HEK293T (cell line): ENCODE measurements at regions not wholly inside any gene's neighbourhood (a gene's known extent, or its start where the extent isn't known, plus 50 kb on each side); places are given as distances from the start of the nearest gene placed in this dataset.

Source experiments
- CTCF ChIA-PET: fragments of 350-600 bp; formaldehyde crosslinking; extraction: SDS; loops from one replicate; lab custom pipeline; 2021; ENCODE audit warnings: antibody characterized with exemption, inconsistent platforms; lab: Yijun Ruan, JAX
- POLR2A ChIA-PET: fragments of 350-600 bp; formaldehyde crosslinking; extraction: SDS; loops from one replicate; lab custom pipeline; 2020; ENCODE audit warnings: antibody characterized with exemption, inconsistent platforms; lab: Yijun Ruan, JAX
- DNase-seq: peaks from one replicate; pipeline ENCODE4 v3.0.0; 2012; ENCODE audit warnings: mixed read lengths; ENCODE audit errors: extremely low spot score
- ARNT ChIP-seq: fragments of 450-650 bp; IDR thresholded peaks from 2 replicates; pipeline ENCODE4 v1.6.1; 2017; ENCODE audit warnings: mild to moderate bottlenecking
- BHLHE40 ChIP-seq: fragments of 450-650 bp; IDR thresholded peaks from 2 replicates; pipeline ENCODE4 v1.6.1; 2016; ENCODE audit warnings: mild to moderate bottlenecking, moderate library complexity, borderline replicate concordance
- CTBP1 ChIP-seq: fragments of 450-650 bp; IDR thresholded peaks from 2 replicates; pipeline ENCODE4 v1.6.1; 2016; ENCODE audit warnings: borderline replicate concordance
- ELF4 ChIP-seq: fragments of 450-650 bp; IDR thresholded peaks from 2 replicates; pipeline ENCODE4 v1.6.1; 2017; ENCODE audit warnings: antibody characterized with exemption
- FOXA1 ChIP-seq: fragments of 450-650 bp; IDR thresholded peaks from 2 replicates; pipeline ENCODE4 v1.6.1; 2016; ENCODE audit warnings: mild to moderate bottlenecking
- FOXK2 ChIP-seq: fragments of 450-650 bp; IDR thresholded peaks from 2 replicates; pipeline ENCODE4 v1.6.1; 2016; ENCODE audit warnings: mild to moderate bottlenecking
- FOXM1 ChIP-seq: fragments of 450-650 bp; IDR thresholded peaks from 2 replicates; pipeline ENCODE4 v1.6.1; 2017; ENCODE audit warnings: mild to moderate bottlenecking, borderline replicate concordance
- HDGF ChIP-seq: fragments of 450-650 bp; IDR thresholded peaks from 2 replicates; pipeline ENCODE4 v1.6.1; 2017; ENCODE audit warnings: antibody characterized with exemption, borderline replicate concordance
- L3MBTL2 ChIP-seq: fragments of 450-650 bp; conservative IDR thresholded peaks from 2 replicates; pipeline ENCODE4 v1.6.1; 2016; ENCODE audit warnings: mild to moderate bottlenecking
- LEF1 ChIP-seq: fragments of 450-650 bp; IDR thresholded peaks from 2 replicates; pipeline ENCODE4 v1.6.1; 2017; ENCODE audit warnings: mild to moderate bottlenecking, borderline replicate concordance
- NFRKB ChIP-seq: fragments of 450-650 bp; IDR thresholded peaks from 2 replicates; pipeline ENCODE4 v1.6.1; 2016; ENCODE audit warnings: mild to moderate bottlenecking, moderate library complexity
- SP1 ChIP-seq: fragments of 450-650 bp; IDR thresholded peaks from 2 replicates; pipeline ENCODE4 v1.6.1; 2017
- SUZ12 ChIP-seq: fragments of 450-650 bp; IDR thresholded peaks from 2 replicates; pipeline ENCODE4 v1.6.1; 2016; ENCODE audit warnings: mild to moderate bottlenecking
- TARDBP ChIP-seq: fragments of 450-650 bp; IDR thresholded peaks from 2 replicates; pipeline ENCODE4 v1.6.1; 2016
- ZNF384 ChIP-seq: fragments of 450-650 bp; IDR thresholded peaks from 2 replicates; pipeline ENCODE4 v1.6.1; 2016
- TF ChIP-seq, protein P1 (sequence below): fragments of 450-650 bp; IDR thresholded peaks from 2 replicates; pipeline ENCODE4 v1.6.1; 2016

DNA sequence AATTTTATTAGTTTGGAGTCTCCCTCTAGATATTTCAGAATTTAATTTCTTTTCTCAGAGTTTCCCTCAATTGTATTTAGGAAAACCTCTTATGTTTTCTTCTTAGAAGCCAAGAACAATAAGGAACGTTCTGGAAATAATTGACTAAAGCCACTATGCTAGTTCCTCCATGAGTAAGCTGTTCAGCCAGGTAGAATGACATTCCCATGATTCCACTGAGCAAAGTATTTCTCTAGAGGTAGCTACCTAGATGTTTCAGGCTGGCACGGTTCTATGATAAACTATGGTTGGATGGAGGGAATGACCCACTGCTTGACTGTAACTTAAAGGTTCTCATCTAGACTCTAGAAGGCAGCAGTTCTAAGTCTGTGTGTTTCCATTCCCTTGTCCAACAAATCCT lies 62.4 kb downstream of the CLDN17 start:
- CTCF ChIA-PET: no interaction called here
- TF ChIP-seq NFRKB: no peak
- no peak for TF ChIP-seq TARDBP
- no peak for DNase-seq
- POLR2A ChIA-PET: no interaction called here

DNA sequence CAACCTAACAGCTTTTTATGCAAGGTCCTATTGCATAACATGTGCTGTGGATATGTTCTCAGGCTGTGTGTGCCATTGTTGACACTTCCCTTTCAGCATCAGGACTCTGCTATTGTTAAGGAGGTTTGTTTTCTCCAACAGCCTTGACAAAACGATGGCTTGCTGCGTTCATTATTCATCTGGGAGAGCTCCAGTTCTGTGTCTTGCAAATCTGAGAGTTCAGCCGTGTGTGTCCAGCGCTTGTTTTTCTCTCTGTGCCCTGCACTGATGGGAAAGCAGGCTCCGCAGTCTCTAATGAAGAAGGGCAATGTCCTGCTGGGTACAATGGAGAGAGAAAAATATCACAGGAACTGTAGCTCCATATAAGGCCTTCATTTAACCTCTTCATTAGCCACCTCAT lies 63.7 kb downstream of the CLDN17 start:
- TF ChIP-seq FOXA1 (no peak), HDGF (no peak), ELF4 (no peak), CTBP1 (no peak), LEF1 (no peak), ARNT (no peak), SUZ12 (no peak), FOXK2 (no peak), ZNF384 (no peak), TARDBP (no peak), FOXM1 (no peak), NFRKB (no peak), L3MBTL2 (no peak), SP1 (no peak), BHLHE40 (no peak)
- TF ChIP-seq, protein P1, sequence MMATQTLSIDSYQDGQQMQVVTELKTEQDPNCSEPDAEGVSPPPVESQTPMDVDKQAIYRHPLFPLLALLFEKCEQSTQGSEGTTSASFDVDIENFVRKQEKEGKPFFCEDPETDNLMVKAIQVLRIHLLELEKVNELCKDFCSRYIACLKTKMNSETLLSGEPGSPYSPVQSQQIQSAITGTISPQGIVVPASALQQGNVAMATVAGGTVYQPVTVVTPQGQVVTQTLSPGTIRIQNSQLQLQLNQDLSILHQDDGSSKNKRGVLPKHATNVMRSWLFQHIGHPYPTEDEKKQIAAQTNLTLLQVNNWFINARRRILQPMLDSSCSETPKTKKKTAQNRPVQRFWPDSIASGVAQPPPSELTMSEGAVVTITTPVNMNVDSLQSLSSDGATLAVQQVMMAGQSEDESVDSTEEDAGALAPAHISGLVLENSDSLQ: no peak
- no peak for DNase-seq
- ChIA-PET CTCF (interaction anchor here (1.2 kb wide), 1 partner anchor 10 kb away, joined by 4 read pairs; no protein-coding TSS in a partner anchor), POLR2A (no interaction called here)

DNA sequence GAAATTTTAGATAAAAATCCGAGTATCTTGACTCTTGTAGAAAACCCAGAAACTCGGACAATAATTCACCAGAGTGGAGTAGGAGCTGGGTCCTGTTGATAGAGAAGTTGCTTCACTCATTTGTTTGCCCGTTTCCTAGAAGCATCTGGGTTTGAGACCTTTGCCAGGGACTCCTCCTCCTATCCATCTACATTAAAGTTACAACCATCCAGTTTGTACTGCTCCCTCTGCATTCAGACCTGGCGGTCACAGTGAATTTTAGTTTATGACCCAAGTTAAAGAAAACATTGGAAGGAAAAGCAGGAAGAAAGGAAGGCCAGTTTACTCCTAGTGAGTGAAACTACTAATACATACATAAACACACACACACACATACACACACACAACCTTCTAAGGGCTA lies 64.6 kb downstream of the CLDN17 start:
- no peak for DNase-seq
- ChIA-PET CTCF (interaction anchor here (1.2 kb wide), 1 partner anchor 11 kb away, joined by 4 read pairs; no protein-coding TSS in a partner anchor), POLR2A (no interaction called here)
- no peak for TF ChIP-seq BHLHE40
- no peak for TF ChIP-seq FOXM1
- no peak for TF ChIP-seq ELF4
- TF ChIP-seq NFRKB: no peak
- no peak for TF ChIP-seq HDGF
- TF ChIP-seq FOXK2: no peak
- TF ChIP-seq SUZ12: no peak
- no peak for TF ChIP-seq SP1
- no peak for TF ChIP-seq LEF1
- TF ChIP-seq ARNT: no peak
- no peak for TF ChIP-seq FOXA1
- TF ChIP-seq, protein P1: no peak
- TF ChIP-seq TARDBP: no peak

DNA sequence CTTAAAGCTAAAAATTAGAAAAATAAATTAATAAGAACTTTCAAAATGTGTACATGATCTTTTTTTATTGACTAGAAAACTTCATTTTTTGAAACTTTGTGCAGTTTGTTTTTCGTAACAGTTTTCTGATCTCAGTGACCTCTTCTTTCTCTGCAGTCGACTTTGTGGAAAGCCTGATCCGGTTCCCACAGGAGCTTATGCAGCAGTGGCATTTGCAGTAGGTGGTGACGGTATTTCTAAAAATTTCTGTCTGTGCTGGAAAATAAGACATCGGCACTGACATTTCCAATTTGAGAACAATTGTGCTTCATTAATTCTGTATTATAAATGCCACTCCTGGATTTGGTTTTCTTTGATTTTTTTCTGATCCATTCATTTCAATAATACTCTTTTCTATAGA lies 68.8 kb downstream of the CLDN17 start:
- no peak for DNase-seq
- ChIA-PET CTCF (interaction anchor here (0.8 kb wide), 1 partner anchor 11 kb away, joined by 3 read pairs; no protein-coding TSS in a partner anchor), POLR2A (no interaction called here)

DNA sequence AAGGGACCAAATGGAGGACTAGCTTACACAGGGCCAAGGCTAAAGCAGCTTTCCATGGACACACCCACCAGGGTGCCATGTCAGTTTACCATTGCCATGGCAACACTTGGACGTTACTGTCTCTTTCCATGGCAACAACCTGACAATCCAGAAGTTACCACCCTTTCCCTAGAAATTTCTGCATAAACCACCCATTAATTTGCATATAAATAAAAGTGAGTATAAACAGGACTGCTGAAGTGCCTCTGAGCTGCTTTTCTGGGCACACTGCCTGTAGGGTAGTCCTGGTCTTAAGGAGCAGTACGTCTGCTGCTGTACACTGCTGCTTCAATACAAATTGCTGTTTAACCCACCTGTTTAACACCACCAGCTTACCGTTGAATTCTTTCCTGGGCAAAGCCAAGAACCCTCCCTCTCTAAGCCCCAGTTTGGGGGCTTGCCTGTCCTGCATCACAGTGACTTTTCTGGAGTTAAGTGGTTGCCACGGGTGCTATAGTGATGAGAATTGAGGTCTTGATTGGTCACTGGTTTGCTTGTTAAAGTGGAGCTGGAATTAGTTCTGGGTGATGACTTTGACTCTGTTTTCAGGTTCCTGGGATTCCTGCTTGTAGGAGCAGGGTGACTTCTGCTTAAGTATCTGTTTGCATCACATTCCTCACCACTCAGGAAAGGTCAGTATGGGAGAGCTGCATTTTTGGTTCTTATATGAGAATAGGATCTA lies 83.2 kb downstream of the CLDN17 start:
- no peak for DNase-seq
- CTCF ChIA-PET: no interaction called here
- POLR2A ChIA-PET: no interaction called here
- TF ChIP-seq NFRKB (no peak), ELF4 (no peak), TARDBP (no peak), FOXA1 (no peak), HDGF (no peak), SUZ12 (no peak), ZNF384 (no peak), FOXK2 (no peak), BHLHE40 (no peak), CTBP1 (no peak), SP1 (no peak), ARNT (no peak), FOXM1 (no peak), LEF1 (no peak), L3MBTL2 (no peak)
- TF ChIP-seq, protein P1: no peak

More for the DNA sequence above, 68.8 kb downstream of the CLDN17 start:
- no peak for TF ChIP-seq ZNF384
- no peak for TF ChIP-seq HDGF
- TF ChIP-seq NFRKB: no peak
- no peak for TF ChIP-seq BHLHE40
- TF ChIP-seq L3MBTL2: no peak
- no peak for TF ChIP-seq CTBP1
- TF ChIP-seq FOXM1: no peak
- TF ChIP-seq ARNT: no peak

DNA sequence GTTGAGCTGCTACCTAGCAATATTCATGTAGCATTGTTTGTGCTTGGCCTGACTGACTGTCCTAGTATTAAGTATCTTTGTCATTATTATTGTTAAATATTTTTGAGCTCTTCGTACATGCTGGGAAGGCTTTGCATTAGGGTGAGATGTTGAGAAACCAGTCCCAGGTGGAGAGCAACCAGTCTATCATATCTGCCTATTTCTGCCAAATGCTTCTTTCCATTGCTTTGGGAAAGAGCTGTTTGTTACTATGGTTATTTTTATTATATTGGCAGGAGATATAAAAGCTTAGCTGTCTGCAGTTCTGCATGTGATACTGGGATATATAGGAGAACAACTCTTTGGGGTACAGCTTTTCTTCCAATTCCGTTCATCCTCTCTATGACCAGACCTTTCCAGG lies 85.1 kb downstream of the CLDN17 start:
- CTCF ChIA-PET: no interaction called here
- DNase-seq: no peak
- POLR2A ChIA-PET: no interaction called here
- TF ChIP-seq FOXK2 (no peak), LEF1 (no peak), CTBP1 (no peak), FOXM1 (no peak), BHLHE40 (no peak), TARDBP (no peak), ELF4 (no peak), L3MBTL2 (no peak), SP1 (no peak), FOXA1 (no peak), ARNT (no peak), HDGF (no peak)
- TF ChIP-seq, protein P1: no peak
